ENCODE measurements at regions not wholly inside any gene's neighbourhood (a gene's known extent, or its start where the extent isn't known, plus 50 kb on each side); places are given as distances from the start of the nearest gene placed in this dataset.

- TF ChIP-seq POLR2A (IDR thresholded peaks at IDR 0.05) (no peak), CTCF (IDR thresholded peaks at IDR 0.05) (no peak)
Measured at GRCh38 chr5:142516732-142517131, 169.2 kb downstream of the FGF1 start.

Data from lower leg skin (tissue), 3 donors.